ENCODE measurements at regions not wholly inside any gene's neighbourhood (a gene's known extent, or its start where the extent isn't known, plus 50 kb on each side); places are given as distances from the start of the nearest gene placed in this dataset.

DNA sequence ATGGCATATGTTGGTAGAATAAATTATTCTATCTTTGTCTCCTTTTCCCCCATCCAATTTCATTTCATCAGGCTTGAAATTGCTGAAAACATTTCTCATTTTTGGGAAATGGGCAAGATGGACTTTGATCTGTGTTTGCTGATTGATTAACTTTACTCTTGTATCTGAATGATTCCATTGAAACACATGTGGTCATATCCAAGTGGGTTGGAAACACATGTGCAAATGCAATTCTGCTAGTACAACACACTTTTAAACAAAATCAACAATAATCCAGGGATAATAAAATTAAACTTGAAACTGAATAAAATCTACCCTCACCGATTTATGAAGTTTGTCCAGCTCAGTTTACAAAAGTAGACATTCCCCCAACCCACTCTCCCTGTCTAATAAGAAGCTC, 96.9 kb downstream of the EPDR1 start:
- TF ChIP-seq, protein P1, sequence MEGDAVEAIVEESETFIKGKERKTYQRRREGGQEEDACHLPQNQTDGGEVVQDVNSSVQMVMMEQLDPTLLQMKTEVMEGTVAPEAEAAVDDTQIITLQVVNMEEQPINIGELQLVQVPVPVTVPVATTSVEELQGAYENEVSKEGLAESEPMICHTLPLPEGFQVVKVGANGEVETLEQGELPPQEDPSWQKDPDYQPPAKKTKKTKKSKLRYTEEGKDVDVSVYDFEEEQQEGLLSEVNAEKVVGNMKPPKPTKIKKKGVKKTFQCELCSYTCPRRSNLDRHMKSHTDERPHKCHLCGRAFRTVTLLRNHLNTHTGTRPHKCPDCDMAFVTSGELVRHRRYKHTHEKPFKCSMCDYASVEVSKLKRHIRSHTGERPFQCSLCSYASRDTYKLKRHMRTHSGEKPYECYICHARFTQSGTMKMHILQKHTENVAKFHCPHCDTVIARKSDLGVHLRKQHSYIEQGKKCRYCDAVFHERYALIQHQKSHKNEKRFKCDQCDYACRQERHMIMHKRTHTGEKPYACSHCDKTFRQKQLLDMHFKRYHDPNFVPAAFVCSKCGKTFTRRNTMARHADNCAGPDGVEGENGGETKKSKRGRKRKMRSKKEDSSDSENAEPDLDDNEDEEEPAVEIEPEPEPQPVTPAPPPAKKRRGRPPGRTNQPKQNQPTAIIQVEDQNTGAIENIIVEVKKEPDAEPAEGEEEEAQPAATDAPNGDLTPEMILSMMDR (IDR thresholded peaks at IDR 0.05) = no peak
- TF ChIP-seq POLR2A (IDR thresholded peaks at IDR 0.05) = no peak

Measured in stomach (tissue), 4 donors.